VCaP (cell line): ENCODE measurements at regions not wholly inside any gene's neighbourhood (a gene's known extent, or its start where the extent isn't known, plus 50 kb on each side); places are given as distances from the start of the nearest gene placed in this dataset.

Experiments
- H3K27ac ChIP-seq: fragments of 450-650 bp; 2 replicates; pipeline ENCODE4 v1.5.1; 2017
- TF ChIP-seq, protein P1 (sequence below): fragments of 450-650 bp; conservative IDR thresholded peaks from 2 replicates; pipeline ENCODE4 v1.5.1; 2017; ENCODE audit warnings: mild to moderate bottlenecking, moderate library complexity

DNA sequence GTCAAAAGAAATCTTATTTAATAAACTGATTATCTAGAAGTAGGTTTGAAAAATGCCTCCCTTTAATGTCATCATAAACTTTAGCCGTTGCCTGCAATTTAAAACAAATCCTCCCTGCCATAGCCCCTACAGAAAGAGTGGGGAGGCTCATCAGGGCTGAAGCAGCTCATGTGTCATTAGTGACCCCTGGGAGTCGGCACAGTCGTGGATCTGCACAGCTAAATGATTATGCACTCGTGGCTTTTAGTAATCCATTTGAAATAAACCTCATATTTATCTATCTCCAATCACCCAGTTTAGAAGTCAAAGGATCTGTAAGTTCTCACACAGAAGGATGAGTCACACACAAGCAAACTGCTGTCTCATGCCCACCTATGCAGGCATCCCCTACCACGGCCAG lies 277.3 kb downstream of the SS18 start:
- no peak overlapping the region for H3K27ac ChIP-seq
- TF ChIP-seq, protein P1, sequence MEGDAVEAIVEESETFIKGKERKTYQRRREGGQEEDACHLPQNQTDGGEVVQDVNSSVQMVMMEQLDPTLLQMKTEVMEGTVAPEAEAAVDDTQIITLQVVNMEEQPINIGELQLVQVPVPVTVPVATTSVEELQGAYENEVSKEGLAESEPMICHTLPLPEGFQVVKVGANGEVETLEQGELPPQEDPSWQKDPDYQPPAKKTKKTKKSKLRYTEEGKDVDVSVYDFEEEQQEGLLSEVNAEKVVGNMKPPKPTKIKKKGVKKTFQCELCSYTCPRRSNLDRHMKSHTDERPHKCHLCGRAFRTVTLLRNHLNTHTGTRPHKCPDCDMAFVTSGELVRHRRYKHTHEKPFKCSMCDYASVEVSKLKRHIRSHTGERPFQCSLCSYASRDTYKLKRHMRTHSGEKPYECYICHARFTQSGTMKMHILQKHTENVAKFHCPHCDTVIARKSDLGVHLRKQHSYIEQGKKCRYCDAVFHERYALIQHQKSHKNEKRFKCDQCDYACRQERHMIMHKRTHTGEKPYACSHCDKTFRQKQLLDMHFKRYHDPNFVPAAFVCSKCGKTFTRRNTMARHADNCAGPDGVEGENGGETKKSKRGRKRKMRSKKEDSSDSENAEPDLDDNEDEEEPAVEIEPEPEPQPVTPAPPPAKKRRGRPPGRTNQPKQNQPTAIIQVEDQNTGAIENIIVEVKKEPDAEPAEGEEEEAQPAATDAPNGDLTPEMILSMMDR = no peak

DNA sequence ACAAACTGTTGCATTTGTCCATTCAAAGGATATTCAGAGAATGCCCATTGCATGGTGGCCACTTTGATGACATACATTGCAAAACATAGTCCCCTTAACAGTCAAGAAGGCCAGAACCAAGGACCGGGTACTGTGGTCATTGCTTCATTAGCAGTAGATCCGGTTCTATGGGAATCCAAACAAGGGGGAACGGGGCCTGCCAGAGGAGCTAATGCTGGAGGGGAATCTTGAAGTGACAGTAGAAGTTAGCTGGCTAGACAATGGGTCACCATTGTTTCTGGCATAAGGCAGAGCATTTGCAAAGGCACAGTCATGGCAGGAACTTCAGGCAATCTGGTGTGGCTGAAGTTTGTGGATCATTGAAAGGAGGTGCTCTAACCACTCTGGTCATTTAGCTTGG lies 279.7 kb downstream of the SS18 start:
- TF ChIP-seq, protein P1 = no peak
- H3K27ac ChIP-seq = no peak overlapping the region

DNA sequence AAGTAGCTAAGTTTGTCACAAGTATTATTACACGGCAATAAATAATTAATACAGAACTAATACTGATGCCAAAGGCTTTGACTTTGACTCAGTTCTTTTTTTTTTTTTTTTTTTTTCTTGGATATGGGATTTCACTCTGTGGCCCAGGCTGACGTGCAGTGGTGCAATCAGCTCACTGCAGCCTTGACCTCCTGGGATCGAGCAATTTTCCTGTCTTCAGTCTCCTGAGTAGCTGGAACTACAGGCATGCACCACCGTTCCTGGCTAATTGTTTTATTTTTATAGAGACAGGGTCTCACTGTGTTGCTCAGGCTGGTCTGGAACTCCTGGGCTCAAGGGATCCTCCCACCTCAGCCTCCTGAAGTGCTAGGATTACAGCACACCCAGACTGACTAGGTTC lies 284.5 kb downstream of the SS18 start:
- TF ChIP-seq, protein P1 = no peak
- no peak overlapping the region for H3K27ac ChIP-seq

DNA sequence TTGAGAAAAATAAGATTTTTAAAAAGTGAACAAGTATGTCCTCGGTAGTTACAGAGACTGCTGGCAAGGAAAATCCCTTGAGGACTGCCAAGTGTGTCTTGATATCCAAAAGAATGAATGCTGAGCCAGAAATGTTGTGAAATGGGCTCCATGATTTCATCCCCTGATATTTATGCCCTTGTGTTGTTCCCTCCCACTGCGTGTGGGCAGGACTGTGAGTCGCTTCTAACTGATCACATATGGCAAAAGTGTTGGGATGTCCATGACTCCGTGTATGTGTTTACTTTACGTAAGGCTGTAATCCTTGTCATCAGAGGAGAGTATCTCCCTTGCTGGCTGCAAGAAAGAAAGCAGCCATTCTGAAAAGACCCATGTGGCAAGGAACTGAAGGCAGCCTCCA lies 285.1 kb downstream of the SS18 start:
- no peak overlapping the region for H3K27ac ChIP-seq
- TF ChIP-seq, protein P1 = no peak

DNA sequence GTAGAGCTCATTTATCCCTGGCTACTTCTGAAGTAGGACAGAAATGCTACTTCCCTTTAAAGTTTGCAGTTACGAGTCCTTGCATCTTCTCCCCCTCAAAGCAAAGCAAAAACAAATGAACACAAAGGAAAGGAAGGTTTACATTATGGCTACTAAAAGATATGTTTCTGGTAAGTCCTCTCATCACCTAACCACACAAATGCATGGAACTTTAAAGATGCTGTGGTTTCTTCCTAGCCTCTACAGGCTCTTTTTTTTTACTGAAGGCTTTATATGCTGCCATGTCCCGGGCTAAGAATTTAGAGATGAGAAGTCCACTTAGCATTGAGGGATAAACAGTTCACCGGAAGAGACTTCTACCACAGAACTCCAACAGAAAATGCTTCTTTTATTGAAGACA lies 291.2 kb downstream of the SS18 start:
- no peak overlapping the region for H3K27ac ChIP-seq
- TF ChIP-seq, protein P1 = no peak

DNA sequence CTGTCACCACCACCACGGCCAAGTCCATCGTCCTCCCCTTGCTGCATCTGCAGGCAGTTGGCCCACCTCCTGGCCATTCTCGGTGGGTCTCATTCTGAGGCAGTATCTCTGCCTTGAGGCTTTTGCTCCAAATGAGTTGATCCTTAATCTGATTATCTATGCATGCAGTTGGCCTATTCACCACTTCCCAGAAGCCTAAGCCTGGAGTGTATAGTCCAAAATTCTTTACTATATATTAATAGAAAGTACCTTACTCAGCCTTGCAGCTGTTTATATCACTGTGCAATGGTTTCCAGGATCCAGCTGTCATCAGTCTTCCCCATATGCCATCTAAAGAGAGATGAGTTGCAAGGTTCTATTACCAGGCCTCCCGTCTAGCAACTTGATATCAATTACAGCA lies 292.4 kb downstream of the SS18 start:
- TF ChIP-seq, protein P1 = no peak

DNA sequence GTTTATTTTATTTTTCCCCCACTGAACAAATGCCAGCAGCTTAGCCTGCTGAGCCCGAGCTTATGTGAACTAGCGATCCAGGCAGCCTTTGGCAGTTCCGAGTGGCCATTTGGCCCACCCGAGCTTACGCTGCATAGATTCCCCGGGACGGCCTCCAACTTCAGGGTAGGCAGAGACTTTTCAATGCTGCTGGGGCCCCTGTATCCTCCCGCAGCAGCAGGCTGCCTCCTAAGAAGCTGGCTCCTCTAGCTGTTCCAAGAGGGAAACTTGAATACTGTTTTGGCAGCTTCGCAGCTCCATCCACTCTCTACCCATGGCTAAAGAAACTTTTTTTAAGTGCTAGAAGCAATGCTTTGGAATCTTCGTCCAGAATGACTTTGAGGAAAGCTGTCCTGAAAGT lies 295.2 kb downstream of the SS18 start:
- TF ChIP-seq, protein P1 = no peak
- H3K27ac ChIP-seq = no peak overlapping the region

More for the DNA sequence above, 292.4 kb downstream of the SS18 start:
- H3K27ac ChIP-seq = no peak overlapping the region

DNA sequence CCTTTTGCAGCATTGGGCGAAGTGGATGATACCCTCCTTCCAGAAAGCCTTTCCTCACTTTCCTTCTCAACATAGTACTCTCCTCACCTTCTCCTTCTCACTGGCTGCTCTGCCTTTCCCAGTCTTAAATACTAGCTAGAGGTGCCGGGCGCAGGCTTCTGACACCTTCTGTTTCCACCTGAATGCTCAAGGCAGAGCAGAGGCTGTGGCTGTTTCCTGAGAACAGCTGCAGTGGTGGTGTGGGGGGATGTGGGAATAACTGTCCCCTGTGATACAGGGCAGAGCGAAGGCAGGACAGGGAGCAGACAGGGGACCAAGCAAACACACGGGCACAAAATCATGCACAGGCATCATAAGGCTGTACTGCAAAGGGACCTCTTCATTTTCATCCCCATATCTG lies 303.1 kb downstream of the SS18 start:
- TF ChIP-seq, protein P1 = no peak
- no peak overlapping the region for H3K27ac ChIP-seq
